Ascending aorta (tissue), 2 donors: ENCODE measurements at regions not wholly inside any gene's neighbourhood (a gene's known extent, or its start where the extent isn't known, plus 50 kb on each side); places are given as distances from the start of the nearest gene placed in this dataset.

ENCODE experiments used
- DNase-seq, 2 donors: peaks; one replicate each; pipeline ENCODE4 v3.0.0-alpha.2; 2019; ENCODE audit warnings: low spot score in 2 of 2
- H3K27ac ChIP-seq, 2 donors: fragments of 200-600 bp; sonication (generic); one replicate each; pipeline ENCODE4 v1.5.1; 2016 to 2017; ENCODE audit warnings: mild to moderate bottlenecking in 1 of 2
- H3K27me3 ChIP-seq: fragments of 200-600 bp; sonication (generic); one replicate; pipeline ENCODE4 v1.5.1; 2017
- H3K36me3 ChIP-seq, 2 donors: fragments of 200-600 bp; sonication (generic); one replicate each; pipeline ENCODE4 v1.5.1; 2016
- H3K4me1 ChIP-seq, 2 donors: fragments of 200-600 bp; sonication (generic); one replicate each; pipeline ENCODE4 v1.5.1; 2016 to 2017; ENCODE audit warnings: mild to moderate bottlenecking in 1 of 2
- H3K4me3 ChIP-seq, 2 donors: fragments of 200-600 bp; sonication (generic); one replicate each; pipeline ENCODE4 v1.5.1; 2016 to 2017; ENCODE audit warnings: mild to moderate bottlenecking in 1 of 2
- H3K9me3 ChIP-seq, 2 donors: fragments of 200-600 bp; sonication (generic); one replicate each; pipeline ENCODE4 v1.5.1; 2016
- intact Hi-C: fragments of 100-400 bp; cut with DNase I; formaldehyde crosslinking; loops from one replicate; pipeline ENCODE4 v1.15.1; 2023
- TF ChIP-seq, protein P1 (sequence below), 3 experiments: fragments of 200-600 bp in 2 of 3; fragments of 450-650 bp in 1 of 3; sonication (generic) in 2 of 3; IDR thresholded peaks; one replicate each; pipeline ENCODE4 v1.5.1; 2016 to 2019; ENCODE audit warnings: antibody characterized with exemption in 3 of 3, mild to moderate bottlenecking in 1 of 3, moderate library complexity in 1 of 3

DNA sequence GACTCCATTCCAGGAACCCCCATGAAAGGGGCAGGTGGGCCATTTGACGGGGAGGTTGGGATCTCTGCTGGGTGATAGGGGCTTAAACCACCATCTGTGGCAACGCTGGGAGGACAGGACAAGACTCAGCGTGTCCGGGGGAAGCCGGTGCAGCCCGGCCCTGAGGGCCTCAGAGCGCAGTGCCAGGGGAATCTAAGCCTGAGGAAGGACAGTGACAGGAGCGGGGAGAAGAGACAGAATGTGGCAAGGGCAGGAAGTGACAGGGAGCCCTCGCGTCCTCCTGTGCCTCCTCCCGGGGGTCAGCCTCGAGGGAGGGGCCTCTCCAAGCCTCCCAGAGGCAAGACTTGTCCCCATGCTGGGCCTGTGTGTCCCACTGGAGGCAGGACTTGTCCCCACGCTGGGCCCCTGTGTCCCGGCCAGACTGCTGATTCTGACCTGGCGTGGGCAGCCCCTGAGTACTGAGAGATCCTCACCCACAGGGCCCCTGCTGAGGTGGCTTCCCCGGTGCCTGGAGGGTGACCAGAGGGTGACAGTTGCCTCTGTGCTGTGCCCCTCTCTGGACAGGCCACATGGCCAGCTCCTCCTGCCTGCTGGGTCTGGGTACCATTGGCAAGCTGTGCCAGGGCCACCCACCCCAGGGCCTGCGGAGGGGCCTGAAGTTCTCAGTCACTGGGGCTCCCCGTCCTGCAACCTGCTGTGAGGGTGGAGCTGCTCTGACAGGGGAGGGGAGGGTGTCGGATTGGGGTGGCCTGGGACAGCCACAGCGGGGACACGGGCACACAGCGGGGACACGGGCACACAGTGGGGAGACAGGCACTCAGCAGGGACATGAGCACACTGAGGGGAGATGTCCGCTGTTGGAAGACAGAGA, 676.2 kb downstream of the BRD1 start:
- H3K27ac ChIP-seq, result no peak overlapping the region
- intact Hi-C loops, result no loop called here
- H3K27me3 ChIP-seq, result no peaks in the 10 kb centered on the region
- TF ChIP-seq, protein P1, sequence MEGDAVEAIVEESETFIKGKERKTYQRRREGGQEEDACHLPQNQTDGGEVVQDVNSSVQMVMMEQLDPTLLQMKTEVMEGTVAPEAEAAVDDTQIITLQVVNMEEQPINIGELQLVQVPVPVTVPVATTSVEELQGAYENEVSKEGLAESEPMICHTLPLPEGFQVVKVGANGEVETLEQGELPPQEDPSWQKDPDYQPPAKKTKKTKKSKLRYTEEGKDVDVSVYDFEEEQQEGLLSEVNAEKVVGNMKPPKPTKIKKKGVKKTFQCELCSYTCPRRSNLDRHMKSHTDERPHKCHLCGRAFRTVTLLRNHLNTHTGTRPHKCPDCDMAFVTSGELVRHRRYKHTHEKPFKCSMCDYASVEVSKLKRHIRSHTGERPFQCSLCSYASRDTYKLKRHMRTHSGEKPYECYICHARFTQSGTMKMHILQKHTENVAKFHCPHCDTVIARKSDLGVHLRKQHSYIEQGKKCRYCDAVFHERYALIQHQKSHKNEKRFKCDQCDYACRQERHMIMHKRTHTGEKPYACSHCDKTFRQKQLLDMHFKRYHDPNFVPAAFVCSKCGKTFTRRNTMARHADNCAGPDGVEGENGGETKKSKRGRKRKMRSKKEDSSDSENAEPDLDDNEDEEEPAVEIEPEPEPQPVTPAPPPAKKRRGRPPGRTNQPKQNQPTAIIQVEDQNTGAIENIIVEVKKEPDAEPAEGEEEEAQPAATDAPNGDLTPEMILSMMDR (IDR thresholded peaks at IDR 0.05), result no peak
- no peaks in the 10 kb centered on the region for H3K9me3 ChIP-seq
- H3K4me1 ChIP-seq, result no peaks in the 10 kb centered on the region
- H3K4me3 ChIP-seq, result no peak overlapping the region
- DNase-seq, result no peak
- H3K36me3 ChIP-seq, result no peaks in the 10 kb centered on the region

DNA sequence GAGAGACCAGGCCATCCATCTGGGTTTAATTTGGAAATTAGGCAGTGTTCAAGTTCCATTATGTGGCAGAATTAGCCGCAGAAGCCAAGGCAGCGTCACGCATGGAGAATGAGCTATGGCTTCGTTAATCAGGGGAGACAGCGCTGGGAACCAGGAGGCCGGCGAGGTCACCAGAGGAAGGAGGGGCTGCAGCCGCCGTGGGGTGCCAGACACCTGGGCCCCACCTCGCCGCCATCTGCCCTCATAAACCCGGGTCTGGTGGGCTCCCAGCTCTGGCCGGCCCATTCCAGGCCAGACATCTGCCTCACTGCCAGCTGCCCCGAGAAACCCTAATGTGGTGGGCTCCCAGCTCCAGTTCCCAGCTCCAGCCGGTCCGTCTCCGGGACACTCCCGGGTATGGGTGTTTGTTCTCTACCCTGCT, 676.9 kb downstream of the BRD1 start:
- Histone ChIP-seq H3K9me3 (no peaks in the 10 kb centered on the region), H3K4me1 (no peaks in the 10 kb centered on the region), H3K4me3 (no peak overlapping the region), H3K27ac (no peak overlapping the region), H3K36me3 (no peaks in the 10 kb centered on the region), H3K27me3 (no peaks in the 10 kb centered on the region)
- intact Hi-C loops, result no loop called here
- TF ChIP-seq, protein P1 (IDR thresholded peaks at IDR 0.05), result no peak
- DNase-seq, result no peak

DNA sequence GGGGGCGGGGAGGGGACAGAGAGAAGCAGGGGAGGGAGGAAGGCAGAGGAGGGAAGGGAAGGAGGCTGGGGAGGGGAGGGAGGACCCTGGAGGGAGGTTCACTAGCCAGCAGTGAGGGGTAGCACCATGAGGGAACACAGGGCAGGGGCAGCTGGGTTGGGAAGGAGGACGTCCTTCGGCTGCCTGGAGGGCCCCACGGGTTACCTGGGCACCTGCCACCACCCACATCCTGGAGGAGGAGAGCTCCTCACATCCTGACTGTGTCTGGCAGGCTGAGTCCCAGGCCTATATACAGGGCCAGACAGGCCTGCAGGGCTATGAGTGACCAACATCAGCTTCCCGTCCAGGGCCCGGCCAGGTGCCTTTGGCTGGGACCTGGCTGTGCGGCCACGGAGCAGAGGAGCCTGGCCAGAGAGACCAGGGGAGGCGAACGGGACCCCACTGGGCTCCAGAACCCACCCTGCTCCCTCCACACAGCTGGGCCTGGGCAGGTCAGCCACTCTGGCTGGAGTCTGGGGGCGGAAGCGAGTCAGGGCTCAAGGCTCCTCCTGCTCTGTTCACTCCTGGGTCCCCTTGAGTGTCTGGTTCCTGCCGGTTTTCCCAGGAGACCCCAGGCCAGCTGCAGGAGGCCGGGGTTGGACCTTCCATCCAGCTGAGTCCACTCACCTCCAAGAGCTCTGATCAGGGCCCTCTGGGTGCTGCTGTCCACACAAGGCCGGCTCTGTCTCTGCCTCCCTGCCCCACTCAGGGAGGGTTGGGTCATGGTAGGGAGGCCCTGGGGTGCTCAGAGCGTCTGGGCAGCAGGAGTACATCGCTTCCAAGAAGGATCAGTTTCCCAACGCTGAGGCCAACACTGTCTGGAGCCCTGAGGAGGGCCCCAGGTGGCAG, 677.7 kb downstream of the BRD1 start:
- TF ChIP-seq, protein P1 (IDR thresholded peaks at IDR 0.05), result no peak
- intact Hi-C loops, result no loop called here

DNA sequence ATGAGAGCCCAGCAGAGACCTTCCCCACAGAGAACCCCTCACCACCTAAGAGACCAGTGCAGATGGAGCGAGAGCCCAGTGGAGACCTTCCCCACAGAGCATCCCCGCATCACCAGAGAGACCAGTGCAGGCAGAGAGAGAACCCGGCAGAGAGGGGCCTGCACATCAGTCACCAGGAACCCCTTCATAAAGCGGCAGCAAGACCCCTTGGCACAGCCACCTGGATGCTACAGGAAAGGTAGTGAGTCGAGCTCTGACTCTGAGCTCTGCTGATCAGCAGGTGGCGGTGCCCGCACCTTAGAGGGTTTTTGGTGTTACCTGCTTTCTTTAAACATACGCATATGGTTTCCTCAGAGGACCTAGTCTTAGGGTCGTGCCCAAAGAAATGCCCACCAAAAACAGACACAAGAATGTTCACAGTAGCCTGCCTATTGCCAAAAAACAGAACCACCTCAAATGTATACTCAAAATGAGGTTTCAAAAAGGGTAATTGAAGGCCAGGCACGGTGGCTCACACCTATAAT, 678.7 kb downstream of the BRD1 start:
- no peaks in the 10 kb centered on the region for H3K4me1 ChIP-seq
- no peaks in the 10 kb centered on the region for H3K27me3 ChIP-seq
- no peak overlapping the region for H3K27ac ChIP-seq
- no peak overlapping the region for H3K4me3 ChIP-seq
- H3K9me3 ChIP-seq, result no peaks in the 10 kb centered on the region
- H3K36me3 ChIP-seq, result no peaks in the 10 kb centered on the region
- intact Hi-C loops, result no loop called here
- TF ChIP-seq, protein P1 (IDR thresholded peaks at IDR 0.05), result no peak
- DNase-seq, result no peak

More for the DNA sequence above, 677.7 kb downstream of the BRD1 start:
- Histone ChIP-seq H3K9me3 (no peaks in the 10 kb centered on the region), H3K27me3 (no peaks in the 10 kb centered on the region), H3K4me3 (no peak overlapping the region), H3K4me1 (no peaks in the 10 kb centered on the region), H3K27ac (no peak overlapping the region), H3K36me3 (no peaks in the 10 kb centered on the region)
- DNase-seq, result no peak

DNA sequence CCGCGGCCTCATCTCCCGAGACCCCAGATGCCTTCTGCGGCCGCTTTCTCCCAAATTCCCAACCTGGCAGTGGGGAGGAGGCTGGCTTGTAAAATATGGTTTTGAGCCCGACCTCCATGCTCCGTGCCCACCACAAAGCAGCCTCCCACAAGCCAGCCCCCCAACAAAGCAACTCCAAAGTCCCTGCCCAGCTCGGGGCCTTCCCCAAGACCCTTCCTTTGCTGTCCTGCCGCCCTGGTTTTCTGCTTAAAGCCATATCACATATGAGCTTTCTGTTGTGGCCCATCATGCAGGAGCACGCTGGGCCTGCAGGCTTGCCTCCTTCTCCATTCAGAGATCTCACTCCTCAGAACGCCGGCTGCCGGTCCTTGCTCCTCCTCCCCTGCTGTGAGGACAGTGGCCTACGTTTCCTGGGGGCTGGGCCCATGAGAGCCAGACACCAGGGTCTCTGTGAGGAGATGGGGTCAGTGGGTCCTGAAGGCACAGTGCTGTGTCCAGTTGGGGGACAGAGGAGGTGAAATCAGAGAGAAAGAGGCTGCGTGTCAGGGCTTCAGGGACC, 680.0 kb downstream of the BRD1 start:
- H3K27me3 ChIP-seq, result no peaks in the 10 kb centered on the region
- TF ChIP-seq, protein P1 (IDR thresholded peaks at IDR 0.05), result no peak
- intact Hi-C loops, result no loop called here
- no peaks in the 10 kb centered on the region for H3K4me1 ChIP-seq
- no peak overlapping the region for H3K4me3 ChIP-seq
- no peak for DNase-seq
- no peaks in the 10 kb centered on the region for H3K36me3 ChIP-seq
- H3K9me3 ChIP-seq, result no peaks in the 10 kb centered on the region
- H3K27ac ChIP-seq, result no peak overlapping the region
